ENCODE measurements at regions not wholly inside any gene's neighbourhood (a gene's known extent, or its start where the extent isn't known, plus 50 kb on each side); places are given as distances from the start of the nearest gene placed in this dataset.

- Histone ChIP-seq H3K4me3 (ENCODE audit: control extremely low read depth in 1 of 5, extremely low read depth in 1 of 5, insufficient read depth in 1 of 5, low read depth in 2 of 5, low read length in 4 of 5) (no peak overlapping the region), H3K27ac (ENCODE audit: low read length in 2 of 2) (no peak overlapping the region), H3K4me2 (replicated peaks; ENCODE audit: low read depth, low read length, poor library complexity, severe bottlenecking) (no peak overlapping the region), H3K4me1 (ENCODE audit: control insufficient read depth in 2 of 2, insufficient read depth in 2 of 2, low read length in 2 of 2) (no peaks in the 10 kb centered on the region), H3K9me3 (ENCODE audit: control extremely low read depth in 1 of 3, control insufficient read depth in 2 of 3, insufficient read depth in 1 of 3, low read length in 2 of 3) (no peaks in the 10 kb centered on the region), H3K9ac (ENCODE audit: low read length) (no peak overlapping the region), H3K27me3 (replicated peaks in 1 of 4; ENCODE audit: control extremely low read depth in 1 of 4, control insufficient read depth in 3 of 4, insufficient read depth in 4 of 4, low read length in 3 of 4) (no peaks in the 10 kb centered on the region), H3K79me2 (ENCODE audit: control insufficient read depth, insufficient read depth, low read length) (no peaks in the 10 kb centered on the region), H2AFZ (ENCODE audit: insufficient read depth, low read depth, low read length, poor library complexity, severe bottlenecking) (no peak overlapping the region), H3K36me3 (replicated peaks in 1 of 2; ENCODE audit: control extremely low read depth in 1 of 2, control insufficient read depth in 1 of 2, extremely low read depth in 1 of 2, insufficient read depth in 2 of 2, low read length in 1 of 2) (no peaks in the 10 kb centered on the region), H4K20me1 (ENCODE audit: control insufficient read depth, insufficient read depth, low read length, poor library complexity, severe bottlenecking) (no peaks in the 10 kb centered on the region)
- Mint-ChIP-seq H3K27ac (no peak overlapping the region), H3K4me1 (no peaks in the 10 kb centered on the region), H3K27me3 (no peaks in the 10 kb centered on the region), H3K4me3 (no peak overlapping the region), H3K9me3 (ENCODE audit: insufficient read depth) (no peaks in the 10 kb centered on the region)
- ChIA-PET POLR2A (no interaction called here), CTCF (no interaction called here)
- TF ChIP-seq EZH2 (IDR thresholded peaks at IDR 0.05; ENCODE audit: borderline replicate concordance, insufficient read depth, low read depth, low read length, poor library complexity, severe bottlenecking) (no peak), CTCF (IDR thresholded peaks at IDR 0.05) (no peak)
- intact Hi-C loops (cut with micrococcal nuclease), result no loop called here
- whole genome bisulfite sequencing (ENCODE audit: insufficient coverage), result 95% methylated on average over 3 of the region's 3 CpGs
- ATAC-seq (ENCODE audit: low read depth), result no peak
- DNase-seq, result no peak
Measured at GRCh38 chr14:55798406-55798805, 218.4 kb downstream of the KTN1 start.

- Mint-ChIP-seq H3K27ac (no peak overlapping the region), H3K4me1 (no peaks in the 10 kb centered on the region), H3K4me3 (no peak overlapping the region), H3K9me3 (ENCODE audit: insufficient read depth) (no peaks in the 10 kb centered on the region), H3K27me3 (no peaks in the 10 kb centered on the region)
- no peak for ATAC-seq (ENCODE audit: low read depth)
- no peak for TF ChIP-seq CTCF (IDR thresholded peaks at IDR 0.05)
- no peak for TF ChIP-seq EZH2 (IDR thresholded peaks at IDR 0.05; ENCODE audit: borderline replicate concordance, insufficient read depth, low read depth, low read length, poor library complexity, severe bottlenecking)
- intact Hi-C loops (cut with micrococcal nuclease), result no loop called here
- H3K79me2 ChIP-seq (ENCODE audit: control insufficient read depth, insufficient read depth, low read length), result no peaks in the 10 kb centered on the region
- DNase-seq, result no peak
- ChIA-PET POLR2A (no interaction called here), CTCF (no interaction called here)
- no peak overlapping the region for H3K27ac ChIP-seq (ENCODE audit: low read length in 2 of 2)
- no peaks in the 10 kb centered on the region for H3K4me1 ChIP-seq (ENCODE audit: control insufficient read depth in 2 of 2, insufficient read depth in 2 of 2, low read length in 2 of 2)
- no peaks in the 10 kb centered on the region for H3K9me3 ChIP-seq (ENCODE audit: control extremely low read depth in 1 of 3, control insufficient read depth in 2 of 3, insufficient read depth in 1 of 3, low read length in 2 of 3)
- H3K4me2 ChIP-seq (replicated peaks; ENCODE audit: low read depth, low read length, poor library complexity, severe bottlenecking), result no peak overlapping the region
- H3K36me3 ChIP-seq (replicated peaks in 1 of 2; ENCODE audit: control extremely low read depth in 1 of 2, control insufficient read depth in 1 of 2, extremely low read depth in 1 of 2, insufficient read depth in 2 of 2, low read length in 1 of 2), result no peaks in the 10 kb centered on the region
- H3K4me3 ChIP-seq (ENCODE audit: control extremely low read depth in 1 of 5, extremely low read depth in 1 of 5, insufficient read depth in 1 of 5, low read depth in 2 of 5, low read length in 4 of 5), result no peak overlapping the region
- H3K27me3 ChIP-seq (replicated peaks in 1 of 4; ENCODE audit: control extremely low read depth in 1 of 4, control insufficient read depth in 3 of 4, insufficient read depth in 4 of 4, low read length in 3 of 4), result no peaks in the 10 kb centered on the region
- no peak overlapping the region for H2AFZ ChIP-seq (ENCODE audit: insufficient read depth, low read depth, low read length, poor library complexity, severe bottlenecking)
- H3K9ac ChIP-seq (ENCODE audit: low read length), result no peak overlapping the region
- 66% methylated on average over 3 of the region's 3 CpGs for WGBS (ENCODE audit: insufficient coverage)
- H4K20me1 ChIP-seq (ENCODE audit: control insufficient read depth, insufficient read depth, low read length, poor library complexity, severe bottlenecking), result no peaks in the 10 kb centered on the region
Measured at GRCh38 chr14:55799508-55800095, 219.6 kb downstream of the KTN1 start.

All from B cell (primary cell).